ENCODE measurements at regions not wholly inside any gene's neighbourhood (a gene's known extent, or its start where the extent isn't known, plus 50 kb on each side); places are given as distances from the start of the nearest gene placed in this dataset.

DNA sequence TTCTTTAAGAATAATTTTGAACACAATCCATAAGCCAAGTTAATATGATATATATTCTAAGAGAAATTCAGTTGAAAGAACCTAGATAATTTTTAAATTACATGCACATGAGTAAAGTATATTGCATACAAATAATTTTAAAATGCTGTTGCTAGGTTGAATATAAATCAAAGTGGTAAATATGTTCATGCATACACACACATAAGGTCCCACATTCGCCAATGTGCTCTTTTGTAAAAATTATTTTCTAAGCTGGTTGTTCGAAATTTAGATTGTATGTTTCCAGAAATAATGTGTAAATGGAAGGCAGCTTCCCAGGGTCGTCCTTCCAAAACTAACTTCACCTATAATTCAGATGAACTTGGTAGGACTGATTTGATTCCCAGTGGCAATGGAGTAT, 173.7 kb upstream of the CCDC196 start:
- Histone ChIP-seq H3K9me3 (ENCODE audit: low read depth) (no peaks in the 10 kb centered on the region), H3K27ac (no peak overlapping the region), H2AFZ (no peak overlapping the region), H4K20me1 (ENCODE audit: insufficient read depth, poor library complexity, severe bottlenecking) (no peaks in the 10 kb centered on the region), H3K9me2 (replicated peaks; ENCODE audit: insufficient read depth) (no peaks in the 10 kb centered on the region), H3K36me3 (replicated peaks; ENCODE audit: insufficient read depth, low read depth) (no peaks in the 10 kb centered on the region), H3K4me2 (no peak overlapping the region), H3K4me1 (ENCODE audit: insufficient read depth) (no peaks in the 10 kb centered on the region), H3K27me3 (no peaks in the 10 kb centered on the region), H3K79me2 (no peaks in the 10 kb centered on the region), H3K4me3 (no peak overlapping the region)
- TF ChIP-seq EZH2phosphoT487 (IDR thresholded peaks at IDR 0.05; ENCODE audit: low read depth, severe bottlenecking, unreplicated experiment) (no peak), EZH2 (IDR thresholded peaks at IDR 0.05; ENCODE audit: borderline replicate concordance) (no peak)
- TF ChIP-seq, protein P1, sequence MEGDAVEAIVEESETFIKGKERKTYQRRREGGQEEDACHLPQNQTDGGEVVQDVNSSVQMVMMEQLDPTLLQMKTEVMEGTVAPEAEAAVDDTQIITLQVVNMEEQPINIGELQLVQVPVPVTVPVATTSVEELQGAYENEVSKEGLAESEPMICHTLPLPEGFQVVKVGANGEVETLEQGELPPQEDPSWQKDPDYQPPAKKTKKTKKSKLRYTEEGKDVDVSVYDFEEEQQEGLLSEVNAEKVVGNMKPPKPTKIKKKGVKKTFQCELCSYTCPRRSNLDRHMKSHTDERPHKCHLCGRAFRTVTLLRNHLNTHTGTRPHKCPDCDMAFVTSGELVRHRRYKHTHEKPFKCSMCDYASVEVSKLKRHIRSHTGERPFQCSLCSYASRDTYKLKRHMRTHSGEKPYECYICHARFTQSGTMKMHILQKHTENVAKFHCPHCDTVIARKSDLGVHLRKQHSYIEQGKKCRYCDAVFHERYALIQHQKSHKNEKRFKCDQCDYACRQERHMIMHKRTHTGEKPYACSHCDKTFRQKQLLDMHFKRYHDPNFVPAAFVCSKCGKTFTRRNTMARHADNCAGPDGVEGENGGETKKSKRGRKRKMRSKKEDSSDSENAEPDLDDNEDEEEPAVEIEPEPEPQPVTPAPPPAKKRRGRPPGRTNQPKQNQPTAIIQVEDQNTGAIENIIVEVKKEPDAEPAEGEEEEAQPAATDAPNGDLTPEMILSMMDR (IDR thresholded peaks at IDR 0.05; ENCODE audit: poor library complexity): no peak
- DNase-seq (ENCODE audit: low spot score): no peak
- WGBS (ENCODE audit: low lambda C conversion rate, missing lambda C conversion rate): 76% methylated on average over 3 of the region's 3 CpGs

- 19% methylated on average over 1 of the region's 1 CpG for WGBS (ENCODE audit: low lambda C conversion rate, missing lambda C conversion rate)
- no peak overlapping the region for H3K4me2 ChIP-seq
- DNase-seq (ENCODE audit: low spot score): no peak
- no peaks in the 10 kb centered on the region for H3K79me2 ChIP-seq
- no peak overlapping the region for H3K4me3 ChIP-seq
- H3K27ac ChIP-seq: no peak overlapping the region
- H3K27me3 ChIP-seq: no peaks in the 10 kb centered on the region
- H3K9me2 ChIP-seq (replicated peaks; ENCODE audit: insufficient read depth): no peaks in the 10 kb centered on the region
- no peaks in the 10 kb centered on the region for H3K36me3 ChIP-seq (replicated peaks; ENCODE audit: insufficient read depth, low read depth)
- TF ChIP-seq, protein P1 (IDR thresholded peaks at IDR 0.05; ENCODE audit: poor library complexity): no peak
- TF ChIP-seq EZH2 (IDR thresholded peaks at IDR 0.05; ENCODE audit: borderline replicate concordance): no peak
- H3K4me1 ChIP-seq (ENCODE audit: insufficient read depth): no peaks in the 10 kb centered on the region
- no peak overlapping the region for H2AFZ ChIP-seq
- no peaks in the 10 kb centered on the region for H3K9me3 ChIP-seq (ENCODE audit: low read depth)
- no peaks in the 10 kb centered on the region for H4K20me1 ChIP-seq (ENCODE audit: insufficient read depth, poor library complexity, severe bottlenecking)
These were observed 171.1 kb upstream of the CCDC196 start for GRCh38 chr14:66315098-66315497.

DNA sequence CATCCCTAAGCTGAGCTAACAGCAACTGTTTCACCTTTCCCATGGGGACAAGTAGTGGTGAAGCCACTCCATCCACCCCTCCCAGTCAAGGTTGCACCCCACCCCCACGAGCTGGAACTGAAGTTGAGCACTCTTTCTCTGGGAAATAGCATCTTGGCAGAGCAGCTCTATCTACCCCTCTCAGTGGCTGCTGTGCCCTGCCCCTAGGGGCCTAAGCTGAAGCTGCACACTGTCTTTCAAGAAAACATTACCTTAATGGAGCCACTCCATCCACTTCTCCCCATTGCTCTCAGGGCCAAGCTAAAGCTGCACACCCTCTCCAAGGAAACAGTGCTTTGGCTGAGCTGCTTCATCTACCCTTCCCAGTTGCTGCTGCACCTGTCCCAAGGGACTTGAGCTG, 170.6 kb upstream of the CCDC196 start:
- DNase-seq (ENCODE audit: low spot score): no peak
- 83% methylated on average over 1 of the region's 1 CpG for WGBS (ENCODE audit: low lambda C conversion rate, missing lambda C conversion rate)
- H2AFZ ChIP-seq: no peak overlapping the region
- no peaks in the 10 kb centered on the region for H3K79me2 ChIP-seq
- no peak overlapping the region for H3K27ac ChIP-seq
- H3K9me3 ChIP-seq (ENCODE audit: low read depth): no peaks in the 10 kb centered on the region
- H4K20me1 ChIP-seq (ENCODE audit: insufficient read depth, poor library complexity, severe bottlenecking): no peaks in the 10 kb centered on the region
- TF ChIP-seq EZH2 (IDR thresholded peaks at IDR 0.05; ENCODE audit: borderline replicate concordance) (no peak), EZH2phosphoT487 (IDR thresholded peaks at IDR 0.05; ENCODE audit: low read depth, severe bottlenecking, unreplicated experiment) (no peak)
- TF ChIP-seq, protein P1 (IDR thresholded peaks at IDR 0.05; ENCODE audit: poor library complexity): no peak
- H3K36me3 ChIP-seq (replicated peaks; ENCODE audit: insufficient read depth, low read depth): no peaks in the 10 kb centered on the region
- H3K4me1 ChIP-seq (ENCODE audit: insufficient read depth): no peaks in the 10 kb centered on the region
- no peak overlapping the region for H3K4me3 ChIP-seq
- no peaks in the 10 kb centered on the region for H3K9me2 ChIP-seq (replicated peaks; ENCODE audit: insufficient read depth)
- no peak overlapping the region for H3K4me2 ChIP-seq
- H3K27me3 ChIP-seq: no peaks in the 10 kb centered on the region

DNA sequence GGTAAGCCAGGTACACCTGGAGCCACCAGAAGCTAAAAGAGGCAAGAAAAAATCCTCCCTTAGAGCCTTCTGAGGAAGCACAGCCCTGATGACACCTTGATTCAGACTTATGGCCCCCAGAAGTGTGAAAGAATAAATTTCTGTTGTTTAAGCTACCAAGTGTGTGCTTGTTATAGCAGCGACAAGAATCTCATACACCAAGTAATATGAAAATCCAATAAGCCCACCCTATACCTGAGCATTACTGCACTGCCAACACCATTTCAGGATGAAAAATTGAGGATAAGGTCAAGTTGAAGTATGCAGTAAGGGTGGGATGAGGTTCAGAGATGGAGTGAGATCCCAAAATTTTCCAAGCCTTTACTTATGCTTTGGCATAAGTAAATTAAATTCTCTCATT, 163.6 kb upstream of the CCDC196 start:
- Histone ChIP-seq H2AFZ (no peak overlapping the region), H3K9me2 (replicated peaks; ENCODE audit: insufficient read depth) (no peaks in the 10 kb centered on the region), H3K4me2 (no peak overlapping the region), H3K79me2 (no peaks in the 10 kb centered on the region), H3K36me3 (replicated peaks; ENCODE audit: insufficient read depth, low read depth) (no peaks in the 10 kb centered on the region), H3K9me3 (ENCODE audit: low read depth) (no peaks in the 10 kb centered on the region), H4K20me1 (ENCODE audit: insufficient read depth, poor library complexity, severe bottlenecking) (no peaks in the 10 kb centered on the region), H3K4me3 (no peak overlapping the region), H3K27me3 (no peaks in the 10 kb centered on the region), H3K4me1 (ENCODE audit: insufficient read depth) (no peaks in the 10 kb centered on the region), H3K27ac (no peak overlapping the region)
- 97% methylated on average over 1 of the region's 1 CpG for WGBS (ENCODE audit: low lambda C conversion rate, missing lambda C conversion rate)
- TF ChIP-seq EZH2 (IDR thresholded peaks at IDR 0.05; ENCODE audit: borderline replicate concordance): no peak
- TF ChIP-seq, protein P1 (IDR thresholded peaks at IDR 0.05; ENCODE audit: poor library complexity): no peak
- no peak for TF ChIP-seq EZH2phosphoT487 (IDR thresholded peaks at IDR 0.05; ENCODE audit: low read depth, severe bottlenecking, unreplicated experiment)
- DNase-seq (ENCODE audit: low spot score): no peak

All from hepatocyte (in vitro differentiated cells).